ENCODE measurements at regions not wholly inside any gene's neighbourhood (a gene's known extent, or its start where the extent isn't known, plus 50 kb on each side); places are given as distances from the start of the nearest gene placed in this dataset.
"Not testable (repeated sequence)": the region's sequence is repeated elsewhere in the genome, so short reads cannot be mapped to it uniquely, and the experiment has no call there.

GRCh38 chr1:197837911-197838310, 62.6 kb upstream of the DENND1B start:
- Histone ChIP-seq H3K4me1 (ENCODE audit: control insufficient read depth, insufficient read depth, low read length, unreplicated experiment) (peaks cover 22% of the 10 kb centered on the region), H3K36me3 (ENCODE audit: insufficient read depth, low read length) (no peaks in the 10 kb centered on the region), H3K79me2 (ENCODE audit: control insufficient read depth, insufficient read depth, low read length, unreplicated experiment) (no peaks in the 10 kb centered on the region), H3K27me3 (ENCODE audit: insufficient read depth, low read length) (no peaks in the 10 kb centered on the region), H3K4me3 (ENCODE audit: low read depth, low read length) (no peak overlapping the region), H2AFZ (ENCODE audit: low read length, unreplicated experiment) (peak overlapping the region; percentile 78), H3K27ac (ENCODE audit: low read depth, low read length) (no peak overlapping the region)

DNA sequence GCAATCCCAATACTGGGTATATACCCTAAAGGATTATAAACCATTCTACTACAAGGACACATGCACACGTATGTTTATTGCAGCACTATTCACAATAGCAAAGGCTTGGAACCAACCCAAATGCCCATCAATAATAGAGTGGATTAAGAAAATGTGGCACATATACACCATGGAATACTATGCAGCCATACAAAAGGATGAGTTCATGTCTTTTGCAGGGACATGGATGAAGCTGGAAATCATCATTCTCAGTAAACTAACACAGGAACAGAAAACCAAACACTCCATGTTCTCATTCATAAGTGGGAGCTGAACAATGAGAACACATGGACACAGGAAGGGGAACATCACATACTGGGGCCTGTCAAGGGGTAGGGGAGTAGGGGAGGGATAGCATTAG, 61.1 kb upstream of the DENND1B start:
- H3K27ac ChIP-seq (ENCODE audit: low read depth, low read length); H2AFZ ChIP-seq (ENCODE audit: low read length, unreplicated experiment); H3K27me3 ChIP-seq (ENCODE audit: insufficient read depth, low read length); H3K4me3 ChIP-seq (ENCODE audit: low read depth, low read length); H3K36me3 ChIP-seq (ENCODE audit: insufficient read depth, low read length); H3K79me2 ChIP-seq (ENCODE audit: control insufficient read depth, insufficient read depth, low read length, unreplicated experiment): not testable (repeated sequence)
- peaks cover 14% of the 10 kb centered on the region for H3K4me1 ChIP-seq (ENCODE audit: control insufficient read depth, insufficient read depth, low read length, unreplicated experiment)

DNA sequence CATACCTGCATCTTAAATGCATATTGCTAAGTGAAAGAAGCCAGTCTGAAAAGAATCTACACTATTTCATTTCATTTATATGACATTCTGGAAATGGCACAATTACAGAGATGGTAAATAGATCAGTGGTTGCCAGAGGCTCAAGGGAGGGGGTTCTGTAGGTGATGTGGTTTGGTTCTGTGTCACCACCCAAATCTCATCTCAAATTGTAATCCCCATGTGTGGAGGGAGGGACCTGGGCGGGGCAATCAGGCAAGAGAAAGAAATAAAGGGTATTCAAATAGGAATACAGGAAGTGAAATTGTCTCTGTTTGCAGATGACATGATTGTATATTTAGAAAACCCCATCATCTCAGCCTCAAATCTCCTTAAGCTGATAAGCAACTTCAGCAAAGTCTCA, 53.7 kb upstream of the DENND1B start:
- not testable (repeated sequence) for H3K27me3 ChIP-seq (ENCODE audit: insufficient read depth, low read length); H3K27ac ChIP-seq (ENCODE audit: low read depth, low read length); H3K36me3 ChIP-seq (ENCODE audit: insufficient read depth, low read length); H3K4me1 ChIP-seq (ENCODE audit: control insufficient read depth, insufficient read depth, low read length, unreplicated experiment); H3K4me3 ChIP-seq (ENCODE audit: low read depth, low read length); H3K79me2 ChIP-seq (ENCODE audit: control insufficient read depth, insufficient read depth, low read length, unreplicated experiment); H2AFZ ChIP-seq (ENCODE audit: low read length, unreplicated experiment)

- no peaks in the 10 kb centered on the region for H3K4me1 ChIP-seq (ENCODE audit: control insufficient read depth, insufficient read depth, low read length, unreplicated experiment)
- H2AFZ ChIP-seq (ENCODE audit: low read length, unreplicated experiment): no peak overlapping the region
- H3K4me3 ChIP-seq (ENCODE audit: low read depth, low read length): no peak overlapping the region
- H3K79me2 ChIP-seq (ENCODE audit: control insufficient read depth, insufficient read depth, low read length, unreplicated experiment): no peaks in the 10 kb centered on the region
- no peak overlapping the region for H3K27ac ChIP-seq (ENCODE audit: low read depth, low read length)
- H3K27me3 ChIP-seq (ENCODE audit: insufficient read depth, low read length): no peaks in the 10 kb centered on the region
- no peaks in the 10 kb centered on the region for H3K36me3 ChIP-seq (ENCODE audit: insufficient read depth, low read length)
Measured at GRCh38 chr1:197825541-197825940, 50.3 kb upstream of the DENND1B start.

All from ACC112 (cell line).